ENCODE measurements at regions not wholly inside any gene's neighbourhood (a gene's known extent, or its start where the extent isn't known, plus 50 kb on each side); places are given as distances from the start of the nearest gene placed in this dataset.
A peak's percentile ranks its signal among the peaks of the same experiment; 100 is the strongest.
"Not testable (repeated sequence)": the region's sequence is repeated elsewhere in the genome, so short reads cannot be mapped to it uniquely, and the experiment has no call there.

GRCh38 chr4:82247171-82247570 lies 126.6 kb downstream of the HNRNPD start:
- no peak for DNase-seq

DNA sequence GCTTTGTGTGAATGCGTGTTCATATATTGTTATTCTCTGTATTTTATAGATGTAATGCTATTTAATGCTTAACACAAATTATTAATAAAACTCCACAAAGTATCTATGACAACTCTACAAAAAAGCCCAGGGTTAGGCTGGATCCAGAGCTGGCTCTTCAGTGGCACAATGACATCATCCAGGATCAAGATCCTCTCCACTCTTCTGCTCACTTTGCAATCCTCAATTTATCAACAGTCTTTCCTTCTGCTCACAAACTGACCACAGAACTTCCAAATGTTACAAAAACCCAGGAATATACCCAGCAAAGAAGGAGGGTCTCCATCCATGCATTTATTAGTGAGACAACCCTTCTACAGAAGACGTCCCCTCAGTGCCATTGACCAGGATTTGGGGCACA lies 132.3 kb downstream of the HNRNPD start:
- no peak for DNase-seq

- no peak for DNase-seq
These were observed 133.4 kb downstream of the HNRNPD start for GRCh38 chr4:82240410-82240809.

DNA sequence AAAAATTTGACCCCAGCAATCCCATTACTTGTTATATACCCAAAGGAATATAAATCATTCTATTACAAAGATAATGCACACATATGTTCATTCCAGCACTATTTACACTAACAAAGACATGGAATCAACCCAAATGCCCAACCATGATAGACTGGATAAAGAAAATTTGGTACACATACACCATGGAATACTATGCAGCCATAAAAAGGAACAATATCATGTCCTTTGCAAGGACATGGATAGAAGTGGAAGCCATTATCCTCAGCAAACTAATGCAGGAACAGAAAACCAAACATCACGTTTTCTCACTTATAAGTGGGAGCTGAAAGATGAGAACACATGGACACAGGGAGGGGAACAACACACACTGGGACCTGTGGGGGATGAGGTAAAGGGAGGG lies 136.6 kb downstream of the HNRNPD start:
- not testable (repeated sequence) for DNase-seq

GRCh38 chr4:82235346-82235745 lies 138.4 kb downstream of the HNRNPD start:
- no peak for DNase-seq

DNA sequence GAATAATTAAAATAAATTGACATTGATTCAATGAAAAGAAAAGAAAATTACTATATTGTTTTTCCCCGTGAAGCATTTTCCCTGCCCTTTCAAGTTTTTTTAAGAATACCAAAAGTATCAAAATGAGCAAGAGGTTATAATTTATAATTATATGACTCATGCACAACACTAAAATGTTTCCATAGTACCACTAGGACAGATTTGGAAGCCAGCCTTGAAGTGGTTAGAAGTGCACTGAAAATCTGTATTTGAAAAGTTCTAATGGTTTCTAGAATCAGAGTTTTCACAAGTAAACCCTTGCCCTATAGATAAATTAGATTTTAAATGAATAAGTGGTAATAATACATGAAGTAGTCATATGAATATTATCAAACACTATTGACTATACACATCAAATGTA lies 140.9 kb downstream of the HNRNPD start:
- DNase-seq: no peak

GRCh38 chr4:82231806-82232205 lies 142.0 kb downstream of the HNRNPD start:
- DNase-seq: no peak

GRCh38 chr4:82230306-82230705 lies 143.5 kb downstream of the HNRNPD start:
- DNase-seq: no peak

DNA sequence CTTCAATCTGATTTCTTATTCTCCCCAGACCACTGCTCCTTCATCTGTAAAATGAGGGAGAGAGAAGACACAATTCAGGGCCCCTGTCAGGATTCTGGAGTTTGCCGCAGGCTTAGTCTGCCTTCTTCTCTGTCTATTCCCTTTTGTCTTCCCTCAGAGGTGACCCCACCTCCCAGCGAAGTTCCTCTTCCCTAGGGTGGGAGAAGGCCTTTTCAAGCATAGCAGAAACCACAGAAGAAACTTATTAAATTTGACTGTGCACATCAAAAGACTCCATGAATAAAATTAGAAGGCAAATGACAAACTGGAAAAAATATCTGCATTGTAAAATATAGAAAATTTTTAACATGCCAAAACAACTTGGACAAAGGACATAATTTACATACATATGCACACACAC lies 148.8 kb downstream of the HNRNPD start:
- DNase-seq: no peak

- DNase-seq: no peak
These were observed 150.1 kb downstream of the HNRNPD start for GRCh38 chr4:82223715-82224114.

GRCh38 chr4:82219346-82219745 lies 154.4 kb downstream of the HNRNPD start:
- DNase-seq: no peak

- DNase-seq: no peak
These were observed 155.6 kb downstream of the HNRNPD start for GRCh38 chr4:82217986-82218715.

DNA sequence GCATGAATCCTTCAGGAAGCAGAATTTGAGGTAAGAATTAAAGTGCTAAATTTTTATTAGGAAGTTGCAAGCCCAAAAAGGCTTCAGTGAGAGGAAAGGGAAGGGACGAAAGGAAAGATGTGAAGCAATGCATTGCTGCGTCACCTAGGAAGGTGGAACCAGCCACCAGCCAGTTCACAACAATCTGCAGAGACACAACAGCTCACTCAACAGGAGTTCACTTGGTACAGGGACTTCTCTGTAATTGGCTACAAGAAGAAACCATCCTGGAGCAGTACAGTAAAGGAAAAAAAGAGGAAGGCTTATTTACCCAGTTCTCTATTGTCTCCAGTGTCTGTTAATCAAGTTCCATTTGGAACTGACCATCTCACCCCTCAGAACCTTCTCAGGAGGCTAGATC lies 157.6 kb downstream of the HNRNPD start:
- no peak for DNase-seq

DNA sequence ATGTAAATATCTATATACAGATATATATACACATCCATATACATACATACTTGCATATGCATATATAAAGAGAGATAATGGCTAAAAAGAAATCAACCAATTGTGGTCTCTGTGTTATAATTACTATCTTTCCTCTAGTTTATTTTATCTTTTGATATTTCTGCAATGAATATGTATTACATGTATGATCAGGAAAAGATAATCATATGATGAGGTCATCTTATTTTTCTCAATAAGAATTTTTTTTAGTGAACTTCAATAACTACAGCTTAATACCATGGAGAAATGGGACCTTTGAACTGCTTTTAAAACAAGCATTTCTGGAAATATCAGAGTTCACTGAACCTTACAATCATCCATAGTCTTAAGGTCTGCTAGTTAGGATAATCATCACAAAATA lies 158.0 kb downstream of the HNRNPD start:
- DNase-seq: no peak

GRCh38 chr4:82215039-82215438 lies 158.8 kb downstream of the HNRNPD start:
- DNase-seq: no peak

DNA sequence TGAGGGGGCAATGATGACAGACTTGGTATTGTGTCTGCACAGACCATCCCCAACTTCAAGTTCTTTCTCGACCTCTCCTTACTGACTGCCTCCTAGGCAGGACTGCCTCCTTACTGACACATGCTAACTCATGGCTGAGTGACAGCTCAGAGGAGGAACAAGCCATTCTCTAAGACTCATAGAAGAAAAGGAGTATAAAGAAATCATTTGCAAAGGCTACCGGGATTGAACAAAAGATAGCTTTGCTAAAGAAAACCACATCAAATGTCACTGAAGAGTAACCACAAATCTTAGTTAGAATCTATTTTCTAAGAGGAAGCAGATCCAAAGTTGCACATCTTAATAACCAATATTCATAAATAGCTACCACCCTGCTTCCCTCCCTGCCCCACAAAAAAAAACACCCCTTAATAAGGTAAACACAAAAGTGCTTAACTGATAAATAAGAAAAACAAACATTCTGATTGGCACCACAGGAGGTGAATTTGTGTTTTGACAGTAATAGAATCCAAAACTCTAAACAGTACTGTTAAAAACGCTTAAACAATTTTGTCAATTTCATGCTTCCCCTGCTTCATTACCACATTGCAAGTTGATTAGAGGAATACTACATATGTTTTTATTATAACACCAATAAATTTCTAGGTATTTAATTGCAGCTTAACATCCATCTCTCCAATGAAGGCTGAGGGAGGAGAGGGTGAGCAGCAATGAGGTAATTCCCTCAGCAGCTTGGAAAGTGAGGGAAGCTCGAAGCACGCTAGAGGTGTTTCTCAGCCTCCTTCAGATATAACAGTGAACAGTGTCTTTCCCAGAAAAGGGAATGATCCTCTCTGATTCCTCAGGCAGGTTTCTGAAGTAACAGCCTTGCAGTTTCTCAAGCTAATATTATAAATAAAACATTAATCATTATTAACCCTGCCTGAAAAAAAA lies 160.0 kb downstream of the HNRNPD start:
- no peak for DNase-seq

DNA sequence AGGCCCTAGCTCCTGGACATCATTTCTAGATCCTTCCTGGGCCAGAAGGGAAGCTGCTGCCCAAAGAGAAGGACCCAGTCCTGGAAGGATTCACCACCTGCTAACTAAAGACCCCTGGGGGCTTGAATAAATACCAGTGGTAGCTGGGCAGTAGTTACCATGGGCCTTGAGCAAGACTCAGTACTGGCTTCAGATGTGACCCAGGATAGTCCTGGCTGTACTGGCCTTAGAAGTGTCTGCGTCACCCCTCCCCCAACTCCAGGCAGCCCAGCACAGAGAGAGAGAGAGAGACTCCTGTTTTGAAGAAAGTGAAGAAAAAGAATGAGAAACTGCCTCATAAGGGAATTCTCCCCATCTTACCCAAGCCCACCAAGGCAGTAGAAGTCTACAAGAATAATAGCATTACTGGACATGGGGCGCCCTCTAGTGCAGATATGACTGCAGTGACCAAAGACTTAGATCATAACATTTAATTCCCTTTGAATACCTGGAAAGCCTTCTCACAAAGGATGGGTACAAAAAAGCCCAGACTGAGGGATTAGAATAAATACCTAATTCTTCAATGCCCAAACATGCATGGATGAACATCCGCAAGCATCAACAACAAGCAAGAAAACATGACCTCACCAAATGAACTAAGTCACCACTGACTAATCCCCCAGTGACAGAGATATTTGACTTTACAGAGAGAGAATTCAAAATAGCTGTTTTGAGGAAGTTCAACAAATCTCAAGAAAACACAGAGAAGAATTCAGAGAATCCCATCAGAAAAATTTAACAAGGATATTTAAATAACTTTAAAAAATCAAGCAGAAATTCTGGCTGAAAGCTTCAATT lies 171.8 kb downstream of the HNRNPD start:
- peak; percentile 15 for DNase-seq

- DNase-seq: no peak
These were observed 172.5 kb downstream of the HNRNPD start for GRCh38 chr4:82201303-82201702.

DNA sequence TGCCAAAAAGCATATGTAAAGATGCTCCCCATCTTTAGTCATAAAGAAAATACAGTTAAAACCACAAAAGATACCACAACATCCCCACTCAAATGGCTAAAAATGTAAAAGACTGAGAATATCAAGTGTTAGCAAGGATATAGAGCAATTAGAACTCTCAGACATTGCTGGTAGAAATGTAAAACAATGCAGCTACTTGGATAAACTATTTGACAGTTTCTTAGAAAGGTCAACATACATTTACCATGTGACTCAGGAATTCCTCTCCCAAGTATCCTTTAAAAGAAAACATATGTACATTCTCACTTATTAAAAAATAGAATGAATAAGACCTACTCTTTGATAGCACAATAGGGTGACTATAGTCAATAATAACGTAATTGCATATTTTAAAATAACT lies 173.7 kb downstream of the HNRNPD start:
- no peak for DNase-seq

- no peak for DNase-seq
These were observed 179.5 kb downstream of the HNRNPD start for GRCh38 chr4:82194329-82194728.

- DNase-seq: no peak
These were observed 181.6 kb downstream of the HNRNPD start for GRCh38 chr4:82192017-82192673.

DNA sequence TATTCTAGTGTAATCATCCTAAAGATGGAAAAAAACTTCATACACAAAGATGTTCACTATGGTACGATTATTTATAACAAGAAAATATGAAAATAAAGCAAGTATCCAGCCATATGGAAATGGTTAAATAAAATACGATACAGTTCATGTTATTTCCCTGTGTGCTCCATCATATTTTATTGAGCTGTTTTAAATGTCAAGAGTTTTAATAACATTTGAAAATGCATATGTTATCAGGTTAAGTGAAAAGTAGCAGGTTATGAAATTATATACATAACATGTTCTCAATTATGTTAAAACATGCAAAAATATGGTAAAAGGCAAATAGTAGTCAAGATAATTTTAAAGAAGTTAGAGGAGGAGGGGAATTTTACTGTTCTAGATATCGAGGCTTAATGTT lies 192.0 kb downstream of the HNRNPD start:
- DNase-seq: no peak

- DNase-seq: no peak
These were observed 201.6 kb downstream of the HNRNPD start for GRCh38 chr4:82172186-82172585.
